K562 (cell line): ENCODE measurements at regions not wholly inside any gene's neighbourhood (a gene's known extent, or its start where the extent isn't known, plus 50 kb on each side); places are given as distances from the start of the nearest gene placed in this dataset.

Source experiments
- CBX2 ChIP-seq: fragments of 200-600 bp; sonication (generic); IDR thresholded peaks from one replicate; pipeline ENCODE4 v1.6.1; 2012; ENCODE audit warnings: mild to moderate bottlenecking, low read length, inconsistent platforms; ENCODE audit not compliant: insufficient read depth, poor library complexity, severe bottlenecking
- CHD1 ChIP-seq: fragments of 200-600 bp; sonication (generic); IDR thresholded peaks from one replicate; pipeline ENCODE4 v1.6.1; 2012; ENCODE audit warnings: mild to moderate bottlenecking, moderate library complexity, low read length, inconsistent platforms
- CREB5 ChIP-seq: fragments of 250-450 bp; sonication (Bioruptor Pico); IDR thresholded peaks from 2 replicates; pipeline ENCODE4 v1.5.0; 2020; ENCODE audit warnings: mild to moderate bottlenecking
- GATAD2B ChIP-seq: fragments of 450-650 bp; IDR thresholded peaks from 2 replicates; pipeline ENCODE4 v1.6.1; 2017; ENCODE audit warnings: mild to moderate bottlenecking, borderline replicate concordance
- ILK ChIP-seq: fragments of 450-650 bp; IDR thresholded peaks from 2 replicates; pipeline ENCODE4 v1.6.1; 2016; ENCODE audit warnings: missing genetic modification characterization, low read depth, mild to moderate bottlenecking, missing compliant biosample characterization, moderate library complexity, borderline replicate concordance
- MAFK ChIP-seq: IDR thresholded peaks from 2 replicates; pipeline ENCODE4 v1.6.1; 2011; ENCODE audit warnings: low read length, improper control_type of control experiment
- ZNF407 ChIP-seq: fragments of 450-650 bp; IDR thresholded peaks from 2 replicates; pipeline ENCODE4 v1.6.1; 2016; ENCODE audit warnings: low read depth
- ZNF79 ChIP-seq: fragments of 250-450 bp; sonication (Bioruptor Pico); IDR thresholded peaks from 2 replicates; pipeline ENCODE4 v1.4.0; 2020; ENCODE audit warnings: low read depth, mild to moderate bottlenecking, moderate library complexity
- TF ChIP-seq, protein P1 (sequence below), 2 experiments: IDR thresholded peaks in 1 of 2; conservative IDR thresholded peaks in 1 of 2; 2 replicates each; pipeline ENCODE4 v1.6.1; 2016; ENCODE audit warnings: low read depth in 2 of 2, mild to moderate bottlenecking in 1 of 2, missing compliant biosample characterization in 1 of 2, missing genetic modification characterization in 1 of 2, moderate library complexity in 1 of 2
- TF ChIP-seq, protein P2 (sequence below): sonication (generic); formaldehyde crosslinking; IDR thresholded peaks from 2 replicates; pipeline ENCODE4 v1.8.1; 2023; ENCODE audit warnings: mild to moderate bottlenecking, missing genetic modification reagents

DNA sequence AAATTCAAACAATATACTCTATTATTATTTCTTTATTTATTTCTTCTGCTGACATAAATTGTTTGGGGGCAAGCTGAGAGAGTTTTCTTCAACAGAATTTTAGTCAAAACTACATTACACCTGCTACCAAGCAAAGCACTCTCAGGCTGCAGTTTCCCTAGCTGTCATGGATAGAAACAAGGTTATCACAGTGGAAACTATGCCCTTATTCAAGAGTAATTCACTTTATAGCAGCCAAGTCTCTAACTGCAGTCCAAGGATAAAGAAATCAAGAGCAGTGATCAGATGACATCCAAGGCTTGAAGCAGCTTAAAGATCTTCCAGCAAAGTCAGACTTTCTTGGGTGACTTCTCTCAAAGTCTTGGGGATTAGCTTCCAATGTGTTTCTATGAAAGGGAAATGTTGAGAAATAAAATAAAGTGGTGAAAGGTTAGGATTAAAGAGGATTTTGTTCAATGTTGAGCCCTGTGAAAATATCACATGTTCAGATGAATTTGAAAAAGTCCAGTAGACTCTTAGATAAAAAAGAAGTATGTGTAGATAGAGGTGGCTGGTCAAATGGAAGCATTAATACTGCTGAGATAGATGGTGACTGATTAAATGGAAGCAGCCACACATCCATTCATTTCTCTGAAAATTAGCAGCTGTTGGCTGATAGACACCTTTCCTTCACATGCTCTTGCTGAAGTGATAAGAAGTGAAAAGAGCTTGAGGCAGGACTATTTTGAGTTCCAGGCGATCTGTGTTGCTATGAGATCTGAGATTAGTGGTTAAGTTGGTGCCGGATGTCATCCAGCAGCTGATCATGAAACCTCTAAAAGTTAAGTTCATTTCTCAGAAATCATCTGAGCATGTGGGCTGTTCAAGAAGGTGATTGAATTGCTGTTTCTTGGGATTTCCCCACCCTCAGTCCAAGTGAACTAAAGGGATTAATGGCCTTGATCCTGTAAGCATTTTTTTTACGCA is 257.8 kb upstream of the BTG1 start (continued):
- no peak for TF ChIP-seq ZNF407
- TF ChIP-seq, protein P1, sequence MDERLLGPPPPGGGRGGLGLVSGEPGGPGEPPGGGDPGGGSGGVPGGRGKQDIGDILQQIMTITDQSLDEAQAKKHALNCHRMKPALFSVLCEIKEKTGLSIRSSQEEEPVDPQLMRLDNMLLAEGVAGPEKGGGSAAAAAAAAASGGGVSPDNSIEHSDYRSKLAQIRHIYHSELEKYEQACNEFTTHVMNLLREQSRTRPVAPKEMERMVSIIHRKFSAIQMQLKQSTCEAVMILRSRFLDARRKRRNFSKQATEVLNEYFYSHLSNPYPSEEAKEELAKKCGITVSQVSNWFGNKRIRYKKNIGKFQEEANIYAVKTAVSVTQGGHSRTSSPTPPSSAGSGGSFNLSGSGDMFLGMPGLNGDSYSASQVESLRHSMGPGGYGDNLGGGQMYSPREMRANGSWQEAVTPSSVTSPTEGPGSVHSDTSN (CRISPR knock-in tag; IDR thresholded peaks at IDR 0.05; ENCODE audit: low read depth): no peak
- TF ChIP-seq, protein P1 (tag; conservative IDR thresholded peaks at IDR 0.05; ENCODE audit: low read depth): peak; percentile 89
- TF ChIP-seq ZNF79 (CRISPR knock-in tag): peak; percentile 63; the same call in 1 of the 2 replicates
- TF ChIP-seq, protein P2, sequence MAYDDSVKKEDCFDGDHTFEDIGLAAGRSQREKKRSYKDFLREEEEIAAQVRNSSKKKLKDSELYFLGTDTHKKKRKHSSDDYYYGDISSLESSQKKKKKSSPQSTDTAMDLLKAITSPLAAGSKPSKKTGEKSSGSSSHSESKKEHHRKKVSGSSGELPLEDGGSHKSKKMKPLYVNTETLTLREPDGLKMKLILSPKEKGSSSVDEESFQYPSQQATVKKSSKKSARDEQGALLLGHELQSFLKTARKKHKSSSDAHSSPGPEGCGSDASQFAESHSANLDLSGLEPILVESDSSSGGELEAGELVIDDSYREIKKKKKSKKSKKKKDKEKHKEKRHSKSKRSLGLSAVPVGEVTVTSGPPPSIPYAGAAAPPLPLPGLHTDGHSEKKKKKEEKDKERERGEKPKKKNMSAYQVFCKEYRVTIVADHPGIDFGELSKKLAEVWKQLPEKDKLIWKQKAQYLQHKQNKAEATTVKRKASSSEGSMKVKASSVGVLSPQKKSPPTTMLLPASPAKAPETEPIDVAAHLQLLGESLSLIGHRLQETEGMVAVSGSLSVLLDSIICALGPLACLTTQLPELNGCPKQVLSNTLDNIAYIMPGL (CRISPR knock-in tag): no peak
- TF ChIP-seq CREB5 (CRISPR knock-in tag): no peak
- no peak for TF ChIP-seq MAFK
- no peak; the same call in none of the 2 replicates for TF ChIP-seq GATAD2B
- TF ChIP-seq ILK (tag): no peak
- no peak for TF ChIP-seq CHD1
- no peak for TF ChIP-seq CBX2
